GM23338 (cell line): ENCODE measurements at regions not wholly inside any gene's neighbourhood (a gene's known extent, or its start where the extent isn't known, plus 50 kb on each side); places are given as distances from the start of the nearest gene placed in this dataset.

ENCODE experiments used
- ATAC-seq: fragments of 200-7000 bp; cut with Tn5 transposase; 3 replicates; pipeline ENCODE4 v1.9.1; 2020
- DNase-seq: peaks from one replicate; pipeline ENCODE4 v3.0.0-alpha.2; 2015; ENCODE audit warnings: low spot score
- H2AFZ ChIP-seq: fragments of 200-600 bp; sonication (generic); 2 replicates; pipeline ENCODE4 v1.8.0; 2016; ENCODE audit warnings: antibody characterized with exemption, mild to moderate bottlenecking, moderate library complexity
- H3F3A ChIP-seq: fragments of 200-600 bp; sonication (generic); replicated peaks from 2 replicates; pipeline ENCODE4 v1.8.0; 2017; ENCODE audit warnings: antibody characterized with exemption, mixed run types, low read depth
- H3K27ac ChIP-seq: fragments of 200-600 bp; sonication (generic); 2 replicates; pipeline ENCODE4 v1.6.1; 2016; ENCODE audit warnings: low read depth
- H3K27me3 ChIP-seq: fragments of 200-600 bp; sonication (generic); 2 replicates; pipeline ENCODE4 v1.8.0; 2016; ENCODE audit warnings: mild to moderate bottlenecking, mixed run types, moderate library complexity; ENCODE audit not compliant: insufficient read depth
- H3K36me3 ChIP-seq: fragments of 200-600 bp; sonication (generic); 2 replicates; pipeline ENCODE4 v1.8.0; 2016; ENCODE audit warnings: mild to moderate bottlenecking; ENCODE audit not compliant: insufficient read depth
- H3K4me1 ChIP-seq: fragments of 200-600 bp; sonication (generic); 2 replicates; pipeline ENCODE4 v1.8.0; 2016; ENCODE audit warnings: mild to moderate bottlenecking, moderate library complexity; ENCODE audit not compliant: insufficient read depth
- H3K4me2 ChIP-seq: fragments of 200-600 bp; sonication (generic); 2 replicates; pipeline ENCODE4 v1.7.1; 2017; ENCODE audit warnings: mixed run types
- H3K4me3 ChIP-seq: fragments of 200-600 bp; sonication (generic); 2 replicates; pipeline ENCODE4 v1.6.1; 2016; ENCODE audit warnings: mixed run types
- H3K79me2 ChIP-seq: fragments of 200-600 bp; sonication (generic); replicated peaks from 2 replicates; pipeline ENCODE4 v1.8.0; 2017; ENCODE audit warnings: mild to moderate bottlenecking; ENCODE audit not compliant: insufficient read depth
- H3K9me2 ChIP-seq: fragments of 200-600 bp; sonication (generic); 2 replicates; pipeline ENCODE4 v1.8.0; 2017; ENCODE audit not compliant: insufficient read depth
- H4K20me1 ChIP-seq: fragments of 200-600 bp; sonication (generic); replicated peaks from 2 replicates; pipeline ENCODE4 v1.8.0; 2017; ENCODE audit warnings: mild to moderate bottlenecking; ENCODE audit not compliant: insufficient read depth
- H3K27ac Mint-ChIP-seq: 2 replicates; pipeline ENCODE4 v1.8.0; 2020; ENCODE audit warnings: inconsistent platforms, mild to moderate bottlenecking, moderate library complexity, mixed read lengths
- H3K27me3 Mint-ChIP-seq: 3 replicates; pipeline ENCODE4 v1.8.0; 2022; ENCODE audit warnings: low read depth, mild to moderate bottlenecking, moderate library complexity, mixed read lengths, inconsistent platforms; ENCODE audit not compliant: insufficient read depth, poor library complexity
- H3K36me3 Mint-ChIP-seq: 3 replicates; pipeline ENCODE4 v1.8.0; 2021; ENCODE audit warnings: low read depth, mild to moderate bottlenecking, inconsistent platforms, moderate library complexity, mixed read lengths
- H3K4me1 Mint-ChIP-seq: 3 replicates; pipeline ENCODE4 v1.8.0; 2020; ENCODE audit warnings: mild to moderate bottlenecking, inconsistent platforms, mixed read lengths
- H3K4me3 Mint-ChIP-seq: 3 replicates; pipeline ENCODE4 v1.8.0; 2021; ENCODE audit warnings: moderate library complexity, mild to moderate bottlenecking, inconsistent platforms, mixed read lengths
- H3K9me3 Mint-ChIP-seq: 3 replicates; pipeline ENCODE4 v1.8.0; 2020; ENCODE audit warnings: moderate library complexity, mild to moderate bottlenecking, inconsistent platforms, mixed read lengths
- EZH2 ChIP-seq: fragments of 200-600 bp; sonication (generic); IDR thresholded peaks from one replicate; pipeline ENCODE4 v1.8.0; 2017; ENCODE audit warnings: antibody characterized with exemption, mild to moderate bottlenecking, low read depth; ENCODE audit not compliant: unreplicated experiment
- EZH2phosphoT487 ChIP-seq: fragments of 200-600 bp; sonication (generic); IDR thresholded peaks from one replicate; pipeline ENCODE4 v1.8.1; 2018; ENCODE audit warnings: antibody characterized with exemption; ENCODE audit not compliant: unreplicated experiment
- POLR2AphosphoS5 ChIP-seq: IDR thresholded peaks from 2 replicates; pipeline ENCODE4 v1.6.1; 2016; ENCODE audit warnings: antibody characterized with exemption, low read depth
- STAT1 ChIP-seq: IDR thresholded peaks from one replicate; pipeline ENCODE4 v1.6.1; 2016; ENCODE audit warnings: antibody characterized with exemption; ENCODE audit not compliant: unreplicated experiment
- TF ChIP-seq, protein P1 (sequence below): fragments of 250-450 bp; sonication (Bioruptor Pico); IDR thresholded peaks from 2 replicates; pipeline ENCODE4 v1.5.0; 2020; ENCODE audit warnings: mild to moderate bottlenecking, moderate library complexity
- TF ChIP-seq, protein P2 (sequence below), 2 experiments: fragments of 200-600 bp in 1 of 2; sonication (generic) in 1 of 2; conservative IDR thresholded peaks; 2 replicates each; pipeline versions ENCODE4 v1.5.1 to v1.6.1; 2016 to 2017; ENCODE audit warnings: antibody characterized with exemption in 2 of 2, low read depth in 2 of 2, mild to moderate bottlenecking in 2 of 2, moderate library complexity in 1 of 2

DNA sequence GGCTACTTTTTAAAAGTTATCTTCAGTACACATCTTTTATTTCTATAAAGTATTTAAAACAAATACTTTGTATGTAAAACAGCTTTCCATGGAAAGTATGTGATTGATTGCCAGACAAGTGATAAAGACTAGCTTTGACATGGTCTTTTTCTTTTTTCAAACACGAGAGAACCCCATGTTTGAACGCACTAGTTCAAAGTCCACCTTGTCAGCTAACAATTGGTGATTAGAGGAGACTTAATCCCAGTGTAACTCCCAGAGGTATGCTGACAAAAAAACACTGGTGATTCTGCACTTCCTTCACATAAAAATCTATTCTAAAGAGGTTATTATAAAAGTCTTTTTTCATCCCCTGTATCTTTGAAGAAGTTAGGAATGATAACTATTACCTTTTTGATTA, 438.1 kb downstream of the GJA1 start:
- no peak overlapping the region for H2AFZ ChIP-seq
- H3K27ac Mint-ChIP-seq, result no peak overlapping the region

More for the DNA sequence above, 438.1 kb downstream of the GJA1 start:
- Histone ChIP-seq H3F3A (no peaks in the 10 kb centered on the region), H3K27ac (no peak overlapping the region), H3K4me3 (no peak overlapping the region), H3K36me3 (no peaks in the 10 kb centered on the region), H3K4me2 (no peak overlapping the region), H3K4me1 (no peaks in the 10 kb centered on the region), H3K79me2 (no peaks in the 10 kb centered on the region), H3K27me3 (no peaks in the 10 kb centered on the region), H4K20me1 (no peaks in the 10 kb centered on the region), H3K9me2 (no peaks in the 10 kb centered on the region)
- TF ChIP-seq EZH2phosphoT487 (no peak), STAT1 (no peak), EZH2 (no peak), POLR2AphosphoS5 (no peak)
- TF ChIP-seq, protein P1, sequence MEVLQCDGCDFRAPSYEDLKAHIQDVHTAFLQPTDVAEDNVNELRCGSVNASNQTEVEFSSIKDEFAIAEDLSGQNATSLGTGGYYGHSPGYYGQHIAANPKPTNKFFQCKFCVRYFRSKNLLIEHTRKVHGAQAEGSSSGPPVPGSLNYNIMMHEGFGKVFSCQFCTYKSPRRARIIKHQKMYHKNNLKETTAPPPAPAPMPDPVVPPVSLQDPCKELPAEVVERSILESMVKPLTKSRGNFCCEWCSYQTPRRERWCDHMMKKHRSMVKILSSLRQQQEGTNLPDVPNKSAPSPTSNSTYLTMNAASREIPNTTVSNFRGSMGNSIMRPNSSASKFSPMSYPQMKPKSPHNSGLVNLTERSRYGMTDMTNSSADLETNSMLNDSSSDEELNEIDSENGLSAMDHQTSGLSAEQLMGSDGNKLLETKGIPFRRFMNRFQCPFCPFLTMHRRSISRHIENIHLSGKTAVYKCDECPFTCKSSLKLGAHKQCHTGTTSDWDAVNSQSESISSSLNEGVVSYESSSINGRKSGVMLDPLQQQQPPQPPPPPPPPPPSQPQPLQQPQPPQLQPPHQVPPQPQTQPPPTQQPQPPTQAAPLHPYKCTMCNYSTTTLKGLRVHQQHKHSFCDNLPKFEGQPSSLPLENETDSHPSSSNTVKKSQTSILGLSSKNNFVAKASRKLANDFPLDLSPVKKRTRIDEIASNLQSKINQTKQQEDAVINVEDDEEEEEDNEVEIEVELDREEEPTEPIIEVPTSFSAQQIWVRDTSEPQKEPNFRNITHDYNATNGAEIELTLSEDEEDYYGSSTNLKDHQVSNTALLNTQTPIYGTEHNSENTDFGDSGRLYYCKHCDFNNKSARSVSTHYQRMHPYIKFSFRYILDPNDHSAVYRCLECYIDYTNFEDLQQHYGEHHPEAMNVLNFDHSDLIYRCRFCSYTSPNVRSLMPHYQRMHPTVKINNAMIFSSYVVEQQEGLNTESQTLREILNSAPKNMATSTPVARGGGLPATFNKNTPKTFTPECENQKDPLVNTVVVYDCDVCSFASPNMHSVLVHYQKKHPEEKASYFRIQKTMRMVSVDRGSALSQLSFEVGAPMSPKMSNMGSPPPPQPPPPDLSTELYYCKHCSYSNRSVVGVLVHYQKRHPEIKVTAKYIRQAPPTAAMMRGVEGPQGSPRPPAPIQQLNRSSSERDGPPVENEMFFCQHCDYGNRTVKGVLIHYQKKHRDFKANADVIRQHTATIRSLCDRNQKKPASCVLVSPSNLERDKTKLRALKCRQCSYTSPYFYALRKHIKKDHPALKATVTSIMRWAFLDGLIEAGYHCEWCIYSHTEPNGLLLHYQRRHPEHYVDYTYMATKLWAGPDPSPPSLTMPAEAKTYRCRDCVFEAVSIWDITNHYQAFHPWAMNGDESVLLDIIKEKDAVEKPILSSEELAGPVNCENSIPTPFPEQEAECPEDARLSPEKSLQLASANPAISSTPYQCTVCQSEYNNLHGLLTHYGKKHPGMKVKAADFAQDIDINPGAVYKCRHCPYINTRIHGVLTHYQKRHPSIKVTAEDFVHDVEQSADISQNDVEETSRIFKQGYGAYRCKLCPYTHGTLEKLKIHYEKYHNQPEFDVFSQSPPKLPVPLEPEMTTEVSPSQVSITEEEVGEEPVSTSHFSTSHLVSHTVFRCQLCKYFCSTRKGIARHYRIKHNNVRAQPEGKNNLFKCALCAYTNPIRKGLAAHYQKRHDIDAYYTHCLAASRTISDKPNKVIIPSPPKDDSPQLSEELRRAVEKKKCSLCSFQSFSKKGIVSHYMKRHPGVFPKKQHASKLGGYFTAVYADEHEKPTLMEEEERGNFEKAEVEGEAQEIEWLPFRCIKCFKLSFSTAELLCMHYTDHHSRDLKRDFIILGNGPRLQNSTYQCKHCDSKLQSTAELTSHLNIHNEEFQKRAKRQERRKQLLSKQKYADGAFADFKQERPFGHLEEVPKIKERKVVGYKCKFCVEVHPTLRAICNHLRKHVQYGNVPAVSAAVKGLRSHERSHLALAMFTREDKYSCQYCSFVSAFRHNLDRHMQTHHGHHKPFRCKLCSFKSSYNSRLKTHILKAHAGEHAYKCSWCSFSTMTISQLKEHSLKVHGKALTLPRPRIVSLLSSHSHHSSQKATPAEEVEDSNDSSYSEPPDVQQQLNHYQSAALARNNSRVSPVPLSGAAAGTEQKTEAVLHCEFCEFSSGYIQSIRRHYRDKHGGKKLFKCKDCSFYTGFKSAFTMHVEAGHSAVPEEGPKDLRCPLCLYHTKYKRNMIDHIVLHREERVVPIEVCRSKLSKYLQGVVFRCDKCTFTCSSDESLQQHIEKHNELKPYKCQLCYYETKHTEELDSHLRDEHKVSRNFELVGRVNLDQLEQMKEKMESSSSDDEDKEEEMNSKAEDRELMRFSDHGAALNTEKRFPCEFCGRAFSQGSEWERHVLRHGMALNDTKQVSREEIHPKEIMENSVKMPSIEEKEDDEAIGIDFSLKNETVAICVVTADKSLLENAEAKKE (CRISPR knock-in tag), result no peak
- TF ChIP-seq, protein P2, sequence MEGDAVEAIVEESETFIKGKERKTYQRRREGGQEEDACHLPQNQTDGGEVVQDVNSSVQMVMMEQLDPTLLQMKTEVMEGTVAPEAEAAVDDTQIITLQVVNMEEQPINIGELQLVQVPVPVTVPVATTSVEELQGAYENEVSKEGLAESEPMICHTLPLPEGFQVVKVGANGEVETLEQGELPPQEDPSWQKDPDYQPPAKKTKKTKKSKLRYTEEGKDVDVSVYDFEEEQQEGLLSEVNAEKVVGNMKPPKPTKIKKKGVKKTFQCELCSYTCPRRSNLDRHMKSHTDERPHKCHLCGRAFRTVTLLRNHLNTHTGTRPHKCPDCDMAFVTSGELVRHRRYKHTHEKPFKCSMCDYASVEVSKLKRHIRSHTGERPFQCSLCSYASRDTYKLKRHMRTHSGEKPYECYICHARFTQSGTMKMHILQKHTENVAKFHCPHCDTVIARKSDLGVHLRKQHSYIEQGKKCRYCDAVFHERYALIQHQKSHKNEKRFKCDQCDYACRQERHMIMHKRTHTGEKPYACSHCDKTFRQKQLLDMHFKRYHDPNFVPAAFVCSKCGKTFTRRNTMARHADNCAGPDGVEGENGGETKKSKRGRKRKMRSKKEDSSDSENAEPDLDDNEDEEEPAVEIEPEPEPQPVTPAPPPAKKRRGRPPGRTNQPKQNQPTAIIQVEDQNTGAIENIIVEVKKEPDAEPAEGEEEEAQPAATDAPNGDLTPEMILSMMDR (conservative IDR thresholded peaks at IDR 0.05; ENCODE audit: low read depth in 2 of 2), result no peak
- H3K9me3 Mint-ChIP-seq, result peaks cover 15% of the 10 kb centered on the region
- H3K4me1 Mint-ChIP-seq, result no peaks in the 10 kb centered on the region
- no peak for ATAC-seq
- H3K36me3 Mint-ChIP-seq, result peaks cover 12% of the 10 kb centered on the region; the same call in 2 of the 3 replicates
- DNase-seq, result no peak
- H3K27me3 Mint-ChIP-seq, result no peaks in the 10 kb centered on the region
- H3K4me3 Mint-ChIP-seq, result no peak overlapping the region
